A204.1 (cell line): ENCODE measurements at regions not wholly inside any gene's neighbourhood (a gene's known extent, or its start where the extent isn't known, plus 50 kb on each side); places are given as distances from the start of the nearest gene placed in this dataset.

ENCODE experiments used
- FAIRE-seq: peaks from 2 replicates; lab custom pipeline; 2012; peaks lifted over from hg19 to GRCh38; lab: Jason Lieb, UNC

DNA sequence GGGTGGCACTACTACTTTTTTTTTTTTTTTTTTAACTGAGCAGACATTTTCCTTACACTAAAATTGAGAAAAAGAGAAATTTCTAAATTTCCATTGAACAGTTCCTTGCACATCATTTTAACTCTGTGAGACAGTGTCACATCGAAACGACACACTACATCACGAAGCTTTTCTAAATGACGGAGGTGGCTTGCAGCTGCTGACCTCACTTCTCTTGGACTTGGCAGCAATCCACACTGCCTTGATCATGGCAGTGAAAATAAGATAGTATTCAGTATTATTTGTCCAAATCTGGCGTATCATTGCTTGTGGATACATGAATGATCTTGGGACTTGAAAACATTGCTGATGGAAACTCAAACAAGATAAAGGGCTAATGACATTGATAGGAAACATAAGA lies 80.3 kb upstream of the CYYR1 start:
- no peak for FAIRE-seq

DNA sequence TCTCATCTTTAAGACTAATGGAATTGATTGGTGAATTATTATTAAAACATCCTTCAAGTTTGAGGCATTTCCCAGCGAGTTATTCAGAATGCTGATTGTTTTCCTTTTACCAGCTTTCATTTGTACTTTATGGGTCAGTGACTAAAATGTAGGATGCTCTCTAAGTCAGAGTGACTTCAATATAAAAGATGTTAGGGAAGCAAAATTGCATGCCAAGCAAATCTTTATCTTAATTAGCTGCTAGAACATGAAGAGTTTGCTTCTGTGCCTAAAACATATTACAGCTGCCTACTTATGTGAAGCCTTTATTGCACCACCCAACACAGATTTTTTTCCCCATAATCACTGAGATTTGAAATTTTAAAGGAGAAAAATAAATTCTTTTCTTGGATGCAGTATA lies 79.8 kb upstream of the CYYR1 start:
- no peak for FAIRE-seq

DNA sequence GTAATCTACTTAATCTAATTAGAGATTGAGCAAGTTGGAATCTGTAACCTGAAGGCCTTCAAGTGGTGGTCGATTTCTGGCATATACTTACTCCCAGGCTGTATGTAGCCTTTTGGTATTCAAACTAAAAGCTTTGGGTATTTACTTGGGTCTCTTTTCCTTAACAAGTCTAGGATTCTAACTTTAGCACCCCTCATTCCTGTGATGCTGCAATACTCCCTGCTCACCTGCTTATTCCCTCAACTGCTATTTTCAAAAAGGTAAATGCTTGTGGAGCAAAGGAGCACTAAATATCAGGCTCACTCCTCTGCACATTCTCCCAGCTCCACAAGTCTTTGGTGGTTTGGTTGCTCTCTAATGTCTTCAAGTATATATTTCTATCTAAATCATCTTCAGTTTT lies 68.0 kb upstream of the CYYR1 start:
- FAIRE-seq: no peak

DNA sequence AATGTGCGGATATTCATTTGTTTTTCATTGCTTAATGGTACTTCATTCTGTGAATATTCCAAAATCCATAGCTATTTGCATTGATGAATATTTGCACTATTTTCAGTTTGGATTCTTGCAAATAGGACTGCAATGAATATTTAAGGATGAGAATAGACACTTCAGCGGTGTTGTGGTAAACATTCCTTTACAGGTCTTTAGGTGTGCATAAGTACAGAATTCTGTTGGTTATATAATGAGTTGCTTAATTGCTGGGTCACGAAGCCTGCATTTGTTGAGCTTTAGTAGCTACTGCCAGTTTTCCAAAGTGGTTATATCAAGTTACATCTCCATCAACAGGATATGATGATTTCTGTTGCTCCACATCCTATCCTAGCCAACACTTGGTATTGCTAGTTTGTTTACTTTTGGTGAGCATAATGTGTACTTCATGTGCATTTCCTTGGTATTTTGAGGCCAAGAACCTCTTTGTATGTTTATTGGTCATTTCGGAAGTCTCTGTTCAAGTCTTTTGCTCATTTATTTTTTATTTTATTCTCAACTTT lies 64.2 kb upstream of the CYYR1 start:
- no peak for FAIRE-seq

DNA sequence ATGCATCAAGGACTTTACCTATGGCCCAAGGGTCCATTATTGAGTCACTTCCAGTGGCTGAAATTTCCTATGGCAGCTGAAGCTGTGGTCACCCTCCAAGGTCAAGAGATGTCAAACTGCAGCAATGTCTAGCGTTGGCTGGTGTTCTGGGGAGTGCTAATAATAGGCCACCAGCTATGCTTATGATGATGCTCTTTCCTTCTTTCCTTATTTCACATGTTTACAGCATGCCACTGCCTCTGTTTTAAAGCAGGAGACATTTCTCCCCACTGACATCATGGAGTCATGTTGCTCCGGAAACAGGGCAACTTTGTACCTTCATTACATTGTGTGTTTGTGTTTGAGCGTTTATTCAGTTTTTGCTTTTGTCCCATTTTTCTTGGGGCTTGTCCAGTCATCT lies 62.6 kb upstream of the CYYR1 start:
- FAIRE-seq: no peak

DNA sequence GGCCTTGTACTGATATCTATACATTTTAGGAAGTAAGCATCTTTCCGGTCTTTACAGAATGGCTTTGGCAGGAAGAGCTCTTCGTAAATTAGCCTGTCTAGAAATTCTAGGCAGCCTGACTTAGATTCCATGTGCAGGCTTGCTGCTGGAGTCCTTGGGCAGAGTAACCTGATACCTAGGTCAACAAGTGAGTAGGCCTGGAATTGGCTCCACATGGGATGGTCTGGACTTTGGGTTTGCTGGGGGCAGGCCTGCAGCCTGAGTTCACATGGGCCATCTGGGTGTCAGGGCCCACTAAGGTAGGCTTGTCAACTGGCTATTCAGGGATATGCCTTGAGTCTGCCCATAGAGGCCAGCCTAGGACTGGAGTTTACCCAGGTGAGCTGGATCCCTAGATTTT lies 59.6 kb upstream of the CYYR1 start:
- FAIRE-seq: no peak

DNA sequence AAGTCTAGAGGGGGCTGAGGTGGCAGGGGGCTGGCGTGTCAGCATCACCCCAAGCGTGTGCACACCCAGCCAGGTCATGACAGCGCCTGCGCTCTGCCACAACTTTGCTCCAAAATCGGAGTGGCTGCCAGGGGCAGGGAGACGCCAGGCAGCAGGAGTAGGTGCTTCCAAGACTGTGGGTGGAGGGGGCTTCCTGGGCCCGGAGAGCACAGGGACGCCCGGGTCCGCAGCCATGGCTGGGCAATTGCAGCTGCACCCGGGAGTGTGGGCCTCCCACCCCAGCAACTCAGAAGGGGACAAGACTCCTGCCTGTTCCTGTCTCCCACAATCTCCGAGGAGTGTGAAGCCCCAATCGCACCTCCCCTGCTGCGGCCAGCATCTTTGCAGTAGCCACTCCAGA lies 53.1 kb upstream of the CYYR1 start:
- no peak for FAIRE-seq

DNA sequence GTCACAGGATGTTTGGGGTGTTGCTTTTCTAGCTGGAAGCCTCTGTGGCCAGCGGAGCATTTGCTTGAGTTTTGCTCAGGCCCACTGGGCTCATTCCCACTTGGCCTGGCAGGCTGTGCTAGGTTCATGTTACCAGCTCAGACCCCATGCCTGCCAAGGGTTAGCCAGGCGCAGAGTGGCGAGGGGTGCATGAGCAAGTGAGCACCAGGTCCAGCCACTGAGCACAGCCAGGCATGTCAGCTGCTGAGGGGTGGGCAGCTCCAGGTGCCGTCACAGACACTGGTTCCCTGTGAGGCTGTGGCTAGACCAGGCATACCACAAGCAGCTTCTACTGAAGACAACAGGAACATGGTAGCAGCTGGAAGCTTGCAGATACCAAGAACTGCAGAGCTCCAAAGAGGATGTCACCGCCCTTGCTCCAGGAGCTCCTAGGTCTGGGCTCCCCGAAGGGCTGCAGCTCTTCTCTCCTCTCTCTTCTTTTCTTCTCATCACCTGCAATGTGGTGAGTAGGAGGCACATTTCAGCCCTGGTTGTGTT lies 52.0 kb upstream of the CYYR1 start:
- no peak for FAIRE-seq
